NCI-H2196 (cell line): ENCODE measurements at regions not wholly inside any gene's neighbourhood (a gene's known extent, or its start where the extent isn't known, plus 50 kb on each side); places are given as distances from the start of the nearest gene placed in this dataset.
A peak's percentile ranks its signal among the peaks of the same experiment; 100 is the strongest.
"Not testable (repeated sequence)": the region's sequence is repeated elsewhere in the genome, so short reads cannot be mapped to it uniquely, and the experiment has no call there.

Experiments used
- DNase-seq: peaks from one replicate; lab custom pipeline; 2025; ENCODE audit not compliant: unreplicated experiment; lab: John Stamatoyannopoulos, UW

GRCh38 chr3:66552846-66553245 is 52.0 kb upstream of the LRIG1 start:
- DNase-seq, result no peak

- no peak for DNase-seq
These were observed 52.8 kb upstream of the LRIG1 start for GRCh38 chr3:66553441-66554113.

GRCh38 chr3:66554178-66554577 is 53.4 kb upstream of the LRIG1 start:
- no peak for DNase-seq

DNA sequence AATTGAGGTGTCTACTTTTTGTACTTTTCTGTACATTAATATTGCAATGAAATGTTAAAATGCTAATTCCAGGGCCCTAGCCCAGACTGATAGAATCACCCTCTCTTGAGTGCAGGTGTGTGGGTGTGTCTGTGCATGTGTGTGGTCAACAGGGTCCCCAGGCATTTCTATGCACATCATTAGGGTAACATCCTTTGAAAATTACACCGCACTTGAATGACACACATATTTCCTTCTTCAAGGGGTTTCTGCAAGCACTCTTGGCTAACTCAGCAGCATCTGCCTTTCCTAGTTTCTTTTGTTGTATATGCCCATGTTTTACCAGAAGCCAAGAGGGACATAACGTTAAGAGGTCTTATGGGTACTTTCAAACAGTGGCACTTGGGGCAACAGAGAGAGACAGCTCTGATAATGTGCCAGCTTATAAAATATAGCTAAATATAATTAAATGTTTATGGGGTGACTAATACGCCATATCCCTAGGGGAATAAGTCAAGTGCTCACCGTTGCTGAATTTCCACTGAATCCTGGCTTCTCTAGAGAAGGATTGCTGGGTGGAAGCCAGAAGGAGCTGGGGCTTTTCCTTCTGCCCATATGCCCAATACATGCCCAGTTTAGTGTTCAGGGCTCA is 54.5 kb upstream of the LRIG1 start:
- DNase-seq, result no peak

GRCh38 chr3:66557170-66557569 is 56.3 kb upstream of the LRIG1 start:
- DNase-seq, result no peak

DNA sequence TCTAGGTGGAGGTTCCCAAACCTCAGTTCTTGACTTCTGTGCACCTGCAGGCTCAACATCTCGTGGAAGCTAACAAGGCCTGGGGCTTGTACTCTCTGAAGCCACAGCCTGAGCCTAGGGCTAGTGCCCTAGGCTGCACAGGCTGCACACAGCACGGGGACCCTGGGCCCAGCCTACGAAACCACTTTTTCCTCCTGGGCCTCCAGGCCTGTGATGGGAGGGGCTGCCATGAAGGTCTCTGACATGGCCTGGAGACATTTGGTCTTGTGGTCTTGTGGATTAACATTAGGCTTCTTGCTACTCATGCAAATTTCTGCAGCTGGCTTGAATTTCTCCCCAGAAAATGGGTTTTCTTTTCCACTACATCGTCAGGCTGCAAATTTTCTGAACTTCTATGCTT is 59.1 kb upstream of the LRIG1 start:
- not testable (repeated sequence) for DNase-seq

GRCh38 chr3:66561367-66561766 is 60.5 kb upstream of the LRIG1 start:
- DNase-seq, result no peak

GRCh38 chr3:66565301-66565700 is 64.5 kb upstream of the LRIG1 start:
- no peak for DNase-seq

DNA sequence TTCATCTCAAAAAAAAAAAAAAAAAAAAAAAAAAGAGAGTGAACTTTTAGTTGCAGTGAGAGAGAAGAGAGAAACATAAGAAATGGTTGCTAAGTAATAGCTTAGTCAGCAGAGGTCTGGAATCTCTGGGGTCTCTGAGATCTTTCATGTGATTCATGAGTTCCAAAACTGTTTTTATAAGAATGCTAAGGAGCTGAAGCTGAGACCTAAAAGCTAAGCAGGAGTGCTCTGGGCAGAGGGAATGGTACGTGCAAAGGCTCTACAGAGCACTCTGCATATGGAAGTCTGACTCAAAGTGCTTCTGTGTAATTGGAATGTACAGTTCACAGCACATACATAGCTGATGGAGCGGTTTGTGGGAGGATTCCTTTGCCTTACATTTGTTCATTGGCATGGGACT is 66.3 kb upstream of the LRIG1 start:
- no peak for DNase-seq

GRCh38 chr3:66572090-66572675 is 71.4 kb upstream of the LRIG1 start:
- no peak for DNase-seq

DNA sequence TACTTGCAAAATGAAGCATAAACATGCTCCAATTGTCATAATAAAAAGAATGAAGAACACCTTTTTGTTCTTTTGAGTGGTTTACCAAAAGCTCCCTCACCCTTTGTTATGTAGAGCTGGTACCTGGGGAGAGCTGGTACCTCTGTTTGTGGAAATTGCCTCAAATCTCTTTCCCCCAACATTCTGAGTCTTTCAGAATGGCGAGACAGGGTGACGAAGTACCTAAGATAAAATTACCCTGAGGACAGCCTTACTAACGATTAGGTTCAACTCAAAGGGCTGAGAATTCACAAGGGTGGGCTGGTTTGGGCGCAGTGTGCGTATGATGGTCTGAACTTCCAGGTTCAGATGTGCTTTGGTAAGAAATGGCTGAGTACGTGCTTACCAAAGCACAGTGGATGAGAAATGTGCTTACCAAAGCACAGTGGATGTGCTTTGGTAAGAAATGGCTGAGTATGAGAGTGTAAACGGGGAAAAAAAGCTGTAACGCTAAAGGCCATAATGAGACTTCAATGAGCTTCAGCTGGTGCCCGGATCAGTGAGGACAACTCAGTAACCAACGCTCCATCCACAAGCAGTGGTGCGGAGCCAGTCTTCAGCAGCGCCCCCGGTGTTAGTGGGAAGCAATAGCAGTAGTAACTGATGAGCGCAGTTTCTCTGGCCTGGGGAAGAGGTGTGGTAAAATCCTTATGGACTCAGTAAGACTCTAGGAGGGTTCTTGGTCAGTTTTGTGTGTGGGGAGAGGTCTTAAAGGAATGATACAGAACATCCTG is 72.3 kb upstream of the LRIG1 start:
- no peak for DNase-seq

GRCh38 chr3:66574091-66574490 is 73.3 kb upstream of the LRIG1 start:
- no peak for DNase-seq

DNA sequence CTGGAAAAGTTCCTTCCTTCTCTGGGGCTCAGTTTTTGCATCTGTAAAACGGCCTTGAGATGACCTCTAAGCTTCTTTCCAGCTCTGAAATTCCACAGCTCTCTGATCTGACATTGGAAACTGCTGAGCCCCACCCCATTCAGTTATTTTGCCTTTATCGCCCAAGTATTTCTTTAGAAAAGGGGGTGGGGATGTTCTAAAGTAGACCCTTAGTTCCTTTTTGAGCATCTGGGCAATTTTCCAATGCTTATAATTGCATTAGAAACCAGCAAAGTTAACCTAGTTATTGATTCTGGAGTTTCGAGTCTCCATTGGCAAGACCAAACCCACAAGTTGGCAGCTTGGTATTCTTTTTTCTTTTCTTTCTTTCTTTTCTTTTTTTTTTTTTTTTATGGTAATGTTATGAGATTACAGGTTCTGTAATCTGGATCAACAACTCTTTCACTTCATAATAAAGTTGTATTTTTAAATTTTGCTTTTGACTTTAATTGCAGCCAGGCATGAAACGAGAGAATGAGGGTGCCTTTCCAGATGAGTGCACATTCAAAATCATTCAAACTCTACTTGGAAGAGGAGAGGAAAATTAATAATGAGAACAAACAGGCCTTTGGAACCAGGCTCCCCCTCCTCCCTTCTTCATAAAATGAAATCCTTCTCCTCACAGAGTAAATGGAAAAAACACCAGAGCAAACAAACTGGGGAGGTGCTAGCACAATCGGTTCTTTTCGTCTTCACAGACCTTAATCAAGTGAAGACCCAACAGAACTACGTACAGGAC is 76.8 kb upstream of the LRIG1 start:
- DNase-seq, result peak; percentile 19

DNA sequence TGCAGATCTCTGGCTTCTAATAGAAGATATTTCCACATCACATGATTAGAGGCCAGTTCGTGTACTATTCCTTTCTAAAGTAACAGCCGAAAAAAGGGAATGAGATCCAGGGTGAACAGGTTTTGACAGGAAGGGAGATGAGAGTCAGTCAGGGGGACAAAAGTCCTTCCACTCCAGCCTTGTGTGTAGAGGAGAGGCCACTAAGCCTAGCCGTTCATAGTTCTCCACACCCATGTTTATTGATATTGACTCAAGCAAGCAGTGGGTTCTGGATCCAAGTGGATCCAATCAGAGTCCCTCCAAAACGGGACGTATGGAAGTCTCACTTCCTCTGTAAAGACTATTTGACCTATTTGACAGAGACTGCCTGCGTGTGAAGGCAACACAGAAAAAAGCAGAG is 80.4 kb upstream of the LRIG1 start:
- DNase-seq, result no peak

DNA sequence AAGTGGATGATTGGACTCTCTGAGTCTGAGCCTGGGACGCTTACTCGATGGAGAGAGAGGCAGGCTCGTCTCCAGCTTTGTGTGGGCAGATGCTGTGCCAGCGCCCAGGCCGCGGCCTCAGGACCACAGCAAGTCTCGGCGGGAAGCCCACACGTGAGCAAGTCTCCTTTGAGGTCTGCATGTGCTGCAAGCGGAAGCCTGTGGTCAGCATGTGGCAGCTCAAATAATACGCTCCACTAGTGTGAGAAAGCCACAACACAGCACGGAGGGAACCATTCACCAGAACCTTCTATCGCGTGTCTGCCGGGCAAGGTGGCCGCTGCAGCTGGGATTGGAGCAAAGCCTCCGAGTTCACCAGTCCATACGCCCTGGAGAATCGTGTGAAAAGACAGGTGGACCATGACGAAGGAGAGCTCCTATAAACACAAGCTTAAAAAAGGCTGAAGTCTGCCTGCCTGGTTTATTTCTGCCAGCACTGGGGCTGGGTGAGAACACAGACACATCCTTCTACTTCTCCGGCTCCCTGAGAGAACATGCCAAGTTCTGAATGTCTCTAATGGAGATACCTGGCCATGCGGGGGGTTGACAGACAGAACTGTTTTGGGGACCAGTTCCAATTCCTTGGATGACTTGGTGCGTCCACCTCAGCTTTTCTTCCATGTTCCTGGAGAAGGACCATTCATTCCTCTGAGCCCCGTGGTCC is 82.0 kb upstream of the LRIG1 start:
- DNase-seq, result no peak

DNA sequence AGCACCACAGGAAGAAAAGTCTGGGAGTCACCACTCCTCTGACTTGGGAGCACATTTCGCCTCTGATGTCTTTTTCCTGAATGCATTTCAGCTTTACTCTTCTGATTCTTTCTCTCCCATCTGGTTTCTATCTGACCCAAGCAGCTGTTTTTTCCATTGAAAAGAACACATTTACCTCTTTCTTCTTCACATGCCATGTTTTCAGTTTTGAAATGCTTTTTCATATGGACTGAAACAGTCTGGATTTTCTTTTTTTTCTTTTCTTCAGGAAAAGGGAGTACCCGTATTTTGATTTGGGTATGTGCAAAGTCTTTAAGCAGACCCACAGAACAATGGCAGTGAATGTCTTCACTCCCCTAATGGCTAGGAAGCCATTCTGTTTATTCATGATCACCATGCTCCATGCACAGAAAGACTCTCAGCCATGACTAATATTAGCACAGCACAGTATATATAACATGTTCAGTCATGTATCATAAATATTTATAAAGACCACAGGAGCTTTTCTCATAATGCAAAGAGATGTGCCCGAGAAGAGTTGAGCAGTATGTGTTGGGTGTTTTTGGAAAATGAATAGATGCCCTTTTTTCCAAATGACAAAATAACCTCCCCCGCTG is 82.7 kb upstream of the LRIG1 start:
- DNase-seq, result no peak

- no peak for DNase-seq
These were observed 84.8 kb upstream of the LRIG1 start for GRCh38 chr3:66585520-66586095.

DNA sequence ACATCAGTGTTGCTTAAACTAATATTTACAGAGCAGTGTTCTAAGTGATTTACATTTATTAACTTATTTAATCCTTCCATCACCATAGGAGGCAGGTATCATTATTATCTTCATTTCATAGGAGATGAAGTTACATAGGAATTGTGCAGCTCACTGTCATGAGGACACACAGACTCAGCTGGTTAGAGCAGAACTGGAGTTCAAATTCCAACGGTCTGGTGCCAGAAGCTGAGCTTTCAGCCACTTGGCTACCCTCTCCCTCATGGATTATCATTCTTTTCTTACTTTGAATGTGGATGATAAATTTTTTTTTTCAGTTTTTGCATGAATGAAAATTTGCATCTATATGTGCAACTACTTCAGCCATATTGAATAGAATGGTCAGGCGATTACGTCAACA is 86.0 kb upstream of the LRIG1 start:
- DNase-seq, result no peak

- no peak for DNase-seq
These were observed 87.6 kb upstream of the LRIG1 start for GRCh38 chr3:66588340-66588847.
